ENCODE measurements at regions not wholly inside any gene's neighbourhood (a gene's known extent, or its start where the extent isn't known, plus 50 kb on each side); places are given as distances from the start of the nearest gene placed in this dataset.
"Not testable (repeated sequence)": the region's sequence is repeated elsewhere in the genome, so short reads cannot be mapped to it uniquely, and the experiment has no call there.

DNA sequence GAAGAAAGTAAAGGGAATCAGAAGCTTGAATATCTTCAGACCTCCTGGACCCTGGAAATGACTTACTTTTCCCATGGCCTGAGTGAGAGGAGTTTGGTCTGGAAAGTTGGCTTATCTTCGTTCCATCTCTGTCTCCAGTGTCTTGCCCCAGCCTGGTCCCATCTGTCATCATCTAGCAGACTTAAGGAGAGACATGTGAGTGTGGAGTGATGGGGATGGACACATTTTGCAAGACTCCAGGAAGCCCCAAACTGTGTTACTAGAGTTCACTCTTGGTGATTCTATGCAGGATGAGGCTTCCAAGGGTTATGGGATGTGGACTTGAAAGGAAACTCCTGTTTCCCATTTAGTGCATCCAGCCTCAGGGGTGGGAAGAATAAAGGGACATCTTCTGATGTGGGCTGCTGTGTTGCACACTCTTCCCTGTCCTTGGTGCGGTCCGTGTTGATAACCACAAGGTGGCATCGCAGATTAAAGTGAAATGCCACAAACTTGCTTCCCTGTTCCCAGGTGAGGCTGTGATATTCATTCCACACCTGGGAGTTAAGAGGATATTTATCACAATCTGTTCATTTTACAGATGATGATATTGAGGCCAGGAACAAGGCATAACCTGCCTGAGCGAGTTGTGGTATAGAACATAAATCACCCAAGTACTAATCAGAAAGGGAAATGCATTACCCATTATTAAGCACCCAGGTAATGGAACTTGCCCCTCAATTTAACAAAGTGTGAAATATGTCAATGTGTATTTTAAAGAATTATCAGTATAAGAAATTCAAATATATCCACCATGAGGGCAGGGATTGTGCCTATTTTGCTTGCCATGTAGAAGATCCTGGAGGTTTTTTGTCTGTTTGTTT lies 269.9 kb upstream of the PAPPA start:
- in situ Hi-C loops (cut with HindIII; ENCODE audit: low pct_ligation_motif_present, low pct_unique_long_range_greater_than_20kb, low sequenced_read_pairs) = no loop called here
- peak; percentile 20 for DNase-seq

- DNase-seq = no peak
- in situ Hi-C loops (cut with HindIII; ENCODE audit: low pct_ligation_motif_present, low pct_unique_long_range_greater_than_20kb, low sequenced_read_pairs) = no loop called here
These were observed 268.7 kb upstream of the PAPPA start for GRCh38 chr9:115884846-115885245.

GRCh38 chr9:115888131-115888530 lies 265.5 kb upstream of the PAPPA start:
- in situ Hi-C loops (cut with HindIII; ENCODE audit: low pct_ligation_motif_present, low pct_unique_long_range_greater_than_20kb, low sequenced_read_pairs) = no loop called here
- no peak for DNase-seq

- in situ Hi-C loops (cut with HindIII; ENCODE audit: low pct_ligation_motif_present, low pct_unique_long_range_greater_than_20kb, low sequenced_read_pairs) = no loop called here
- DNase-seq = no peak
These were observed 261.7 kb upstream of the PAPPA start for GRCh38 chr9:115891929-115892328.

- in situ Hi-C loops (cut with HindIII; ENCODE audit: low pct_ligation_motif_present, low pct_unique_long_range_greater_than_20kb, low sequenced_read_pairs); DNase-seq: not testable (repeated sequence)
These were observed 255.1 kb upstream of the PAPPA start for GRCh38 chr9:115898478-115898877.

DNA sequence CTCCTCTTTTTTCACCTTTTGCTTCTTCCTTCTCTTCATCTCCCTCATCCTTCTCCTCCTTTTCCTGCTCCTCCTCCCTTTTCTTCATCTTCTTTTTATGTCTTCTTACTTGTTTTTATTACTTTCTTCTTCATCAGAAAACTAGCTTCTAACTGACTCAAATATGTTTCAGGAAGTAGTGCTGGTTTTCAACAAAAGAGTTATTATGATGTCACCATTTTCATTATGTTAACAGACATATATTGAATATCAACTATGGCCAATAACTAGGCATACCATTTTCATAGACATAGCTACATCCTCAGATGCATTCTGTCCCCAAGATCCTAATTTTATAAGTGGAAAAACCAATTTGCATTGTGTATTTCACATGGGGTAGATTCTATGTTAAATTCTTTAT lies 252.9 kb upstream of the PAPPA start:
- in situ Hi-C loops (cut with HindIII; ENCODE audit: low pct_ligation_motif_present, low pct_unique_long_range_greater_than_20kb, low sequenced_read_pairs) = no loop called here
- DNase-seq = no peak

- in situ Hi-C loops (cut with HindIII; ENCODE audit: low pct_ligation_motif_present, low pct_unique_long_range_greater_than_20kb, low sequenced_read_pairs) = no loop called here
- DNase-seq = no peak
These were observed 242.6 kb upstream of the PAPPA start for GRCh38 chr9:115910959-115911358.

DNA sequence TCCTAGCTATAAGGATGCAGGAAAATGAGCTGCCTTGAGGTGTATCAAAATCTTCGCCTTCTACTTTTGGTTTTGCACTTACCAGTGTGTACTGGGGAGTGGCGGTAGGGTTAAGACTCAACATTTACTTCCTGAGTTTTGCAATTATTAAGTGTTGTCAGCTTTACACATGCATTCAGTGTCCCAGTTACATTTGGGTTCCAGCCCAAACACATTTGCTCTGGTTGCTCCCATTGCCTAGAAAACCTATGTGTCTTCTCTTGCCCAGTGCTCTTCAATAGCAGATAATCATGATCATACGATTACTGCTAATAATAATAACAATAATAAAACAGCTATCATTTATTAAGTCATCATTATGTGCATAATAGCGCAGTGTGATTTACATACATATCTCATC lies 241.5 kb upstream of the PAPPA start:
- DNase-seq = no peak
- in situ Hi-C loops (cut with HindIII; ENCODE audit: low pct_ligation_motif_present, low pct_unique_long_range_greater_than_20kb, low sequenced_read_pairs) = no loop called here

GRCh38 chr9:115913696-115914095 lies 239.9 kb upstream of the PAPPA start:
- DNase-seq = no peak
- in situ Hi-C loops (cut with HindIII; ENCODE audit: low pct_ligation_motif_present, low pct_unique_long_range_greater_than_20kb, low sequenced_read_pairs) = no loop called here

DNA sequence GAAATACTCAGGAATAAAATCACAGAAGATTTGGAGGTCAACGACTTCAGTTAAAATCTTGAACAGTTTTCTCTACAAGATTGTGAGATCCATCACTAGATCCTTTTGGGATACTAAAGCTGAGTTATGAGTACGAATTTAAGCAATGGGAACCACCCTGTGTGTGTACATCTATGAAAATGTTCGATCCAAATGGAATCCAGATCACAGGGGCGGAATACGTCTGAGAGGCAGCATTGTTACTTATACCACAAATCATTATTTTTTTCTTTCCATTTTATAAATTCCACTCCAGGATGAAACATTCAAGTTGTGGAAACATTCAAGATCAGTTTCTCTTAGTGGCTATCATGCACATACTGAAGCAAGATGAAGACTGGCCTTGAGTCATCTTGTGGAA lies 239.3 kb upstream of the PAPPA start:
- no peak for DNase-seq
- in situ Hi-C loops (cut with HindIII; ENCODE audit: low pct_ligation_motif_present, low pct_unique_long_range_greater_than_20kb, low sequenced_read_pairs) = no loop called here

DNA sequence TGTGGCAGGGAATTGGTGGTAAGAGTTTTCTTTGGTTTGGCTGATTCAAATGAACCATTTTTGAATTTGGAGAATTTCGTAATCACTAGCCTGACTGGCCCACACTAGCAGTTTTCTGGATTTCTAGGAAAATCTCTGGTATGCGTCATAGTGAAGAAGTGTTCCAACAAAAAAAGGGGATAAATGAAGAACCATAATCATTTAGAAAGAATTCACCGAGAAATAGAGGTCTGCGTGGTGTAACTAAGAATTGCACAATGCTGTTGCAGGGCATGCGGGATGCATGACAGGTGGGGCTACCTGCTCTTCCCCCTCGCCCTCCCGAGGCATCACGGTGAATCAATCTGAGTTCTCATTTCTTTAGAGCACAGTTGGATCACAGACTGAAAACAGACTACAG lies 232.3 kb upstream of the PAPPA start:
- in situ Hi-C loops (cut with HindIII; ENCODE audit: low pct_ligation_motif_present, low pct_unique_long_range_greater_than_20kb, low sequenced_read_pairs) = no loop called here
- DNase-seq = no peak

GRCh38 chr9:115922444-115922843 lies 231.1 kb upstream of the PAPPA start:
- in situ Hi-C loops (cut with HindIII; ENCODE audit: low pct_ligation_motif_present, low pct_unique_long_range_greater_than_20kb, low sequenced_read_pairs) = no loop called here
- DNase-seq = no peak

DNA sequence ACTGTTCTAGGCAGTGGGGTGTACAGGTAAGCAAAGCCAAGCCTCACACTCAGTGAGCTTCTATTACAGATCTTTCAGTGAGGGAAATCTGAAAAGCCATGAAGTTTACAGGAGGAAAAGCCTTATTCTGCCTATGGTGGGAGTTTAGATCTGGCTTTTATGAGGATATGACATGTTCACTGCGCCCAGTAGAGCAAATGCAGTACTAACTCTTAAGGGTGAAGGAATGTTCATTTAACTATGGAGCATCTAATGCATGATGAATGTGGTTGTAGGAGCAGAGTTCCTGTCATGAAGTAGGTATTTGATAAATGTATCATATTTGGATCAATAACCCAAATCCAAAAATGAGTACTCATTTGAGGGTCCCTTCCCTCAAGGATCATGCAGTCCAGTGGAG lies 230.2 kb upstream of the PAPPA start:
- no peak for DNase-seq
- in situ Hi-C loops (cut with HindIII; ENCODE audit: low pct_ligation_motif_present, low pct_unique_long_range_greater_than_20kb, low sequenced_read_pairs) = no loop called here

GRCh38 chr9:115923903-115924668 lies 229.5 kb upstream of the PAPPA start:
- DNase-seq = no peak
- in situ Hi-C loops (cut with HindIII; ENCODE audit: low pct_ligation_motif_present, low pct_unique_long_range_greater_than_20kb, low sequenced_read_pairs) = no loop called here

GRCh38 chr9:115924669-115924987 lies 229.0 kb upstream of the PAPPA start:
- DNase-seq = no peak
- in situ Hi-C loops (cut with HindIII; ENCODE audit: low pct_ligation_motif_present, low pct_unique_long_range_greater_than_20kb, low sequenced_read_pairs) = no loop called here

GRCh38 chr9:115925424-115925823 lies 228.2 kb upstream of the PAPPA start:
- no peak for DNase-seq
- in situ Hi-C loops (cut with HindIII; ENCODE audit: low pct_ligation_motif_present, low pct_unique_long_range_greater_than_20kb, low sequenced_read_pairs) = no loop called here

GRCh38 chr9:115930472-115930871 lies 223.1 kb upstream of the PAPPA start:
- DNase-seq = no peak
- in situ Hi-C loops (cut with HindIII; ENCODE audit: low pct_ligation_motif_present, low pct_unique_long_range_greater_than_20kb, low sequenced_read_pairs) = no loop called here

DNA sequence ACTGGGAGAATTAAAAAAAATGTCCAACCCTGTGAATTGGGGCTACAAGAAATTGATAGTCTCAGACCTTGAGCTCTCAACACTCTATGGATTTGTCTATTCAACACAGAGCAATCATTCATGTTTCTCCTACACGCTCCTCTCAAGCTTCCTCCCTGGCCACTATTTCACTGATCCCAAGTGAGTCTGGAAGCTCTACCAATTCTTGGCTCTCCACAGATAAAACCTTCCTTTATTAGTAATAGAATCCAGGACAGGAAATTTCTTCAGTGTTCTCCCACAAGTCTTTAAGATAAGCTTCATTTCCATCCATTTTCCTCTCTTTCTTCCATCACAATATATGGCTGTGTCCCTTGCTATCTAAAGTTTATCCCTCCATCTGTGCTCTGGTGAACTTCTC lies 215.1 kb upstream of the PAPPA start:
- DNase-seq = no peak
- in situ Hi-C loops (cut with HindIII; ENCODE audit: low pct_ligation_motif_present, low pct_unique_long_range_greater_than_20kb, low sequenced_read_pairs) = no loop called here

GRCh38 chr9:115939065-115939765 lies 214.4 kb upstream of the PAPPA start:
- DNase-seq = no peak
- in situ Hi-C loops (cut with HindIII; ENCODE audit: low pct_ligation_motif_present, low pct_unique_long_range_greater_than_20kb, low sequenced_read_pairs) = no loop called here
